ENCODE measurements at regions not wholly inside any gene's neighbourhood (a gene's known extent, or its start where the extent isn't known, plus 50 kb on each side); places are given as distances from the start of the nearest gene placed in this dataset.

Small RNA genes in the stretch of these regions (small RNA-seq; reads per million reads assigned to genes)
- gene RBBP4P6, result 0 reads per million in 3 experiments

Data from neural cell (in vitro differentiated cells).